HCT116 (cell line): ENCODE measurements at regions not wholly inside any gene's neighbourhood (a gene's known extent, or its start where the extent isn't known, plus 50 kb on each side); places are given as distances from the start of the nearest gene placed in this dataset.

Source experiments
- ATAC-seq: fragments of 200-7000 bp; cut with Tn5 transposase; 2 replicates; pipeline ENCODE4 v1.9.1; 2020; ENCODE audit warnings: mild to moderate bottlenecking, moderate library complexity
- BruUV-seq: library from RNA; stranded (reverse); fragments of 400-500 nt; replicated peaks from 2 replicates; lab custom pipeline; 2021; lab: Mats Ljungman, UMichigan
- CTCF ChIA-PET: fragments of 300-600 bp; sonication (Branson Sonifier 250); formaldehyde crosslinking; loops from one replicate; lab custom pipeline; 2021; ENCODE audit warnings: antibody characterized with exemption; lab: Charles Lee
- POLR2A ChIA-PET: fragments of 300-600, 350-600 bp; sonication (Branson Sonifier 250); formaldehyde crosslinking; loops from one replicate; lab custom pipeline; 2021; ENCODE audit warnings: antibody characterized with exemption; lab: Charles Lee
- RAD21 ChIA-PET, 2 experiments: fragments of 300-600 bp; sonication (Branson Sonifier 250); formaldehyde crosslinking; loops; one replicate each; lab custom pipeline; 2023; ENCODE audit warnings: low total read pairs in 2 of 2; ENCODE audit not compliant: uncharacterized antibody in 2 of 2, unreplicated experiment in 2 of 2, low non-redundant PET in 1 of 2; lab: Charles Lee
- DNase-seq: peaks from one replicate; pipeline ENCODE4 v3.0.0-alpha.2; 2010; ENCODE audit warnings: low read depth, low spot score
- H2AFZ ChIP-seq: fragments of 200-600 bp; shearing (Covaris generic), sonication (generic); 2 replicates; pipeline ENCODE4 v1.6.1; 2017; ENCODE audit warnings: low read depth, mixed run types, mixed read lengths, antibody characterized with exemption, low read length; ENCODE audit not compliant: poor library complexity, severe bottlenecking
- H3K27ac ChIP-seq: 2 replicates; pipeline ENCODE4 v1.5.1; 2012; ENCODE audit warnings: low read depth, low read length
- H3K27me3 ChIP-seq: fragments of 200-600 bp; sonication (generic); 2 replicates; pipeline ENCODE4 v1.6.1; 2016; ENCODE audit warnings: mixed run types, low read length, mixed read lengths; ENCODE audit not compliant: insufficient read depth
- H3K36me3 ChIP-seq, 2 experiments: fragments of 200-500 bp in 1 of 2; fragments of 200-600 bp in 1 of 2; sonication (Bioruptor generic) in 1 of 2; sonication (generic) in 1 of 2; 2 replicates each; pipeline versions ENCODE4 v1.5.1 to v1.6.1; 2014 to 2016; ENCODE audit warnings: low read length in 2 of 2, inconsistent platforms in 1 of 2, mixed read lengths in 1 of 2, mixed run types in 1 of 2; ENCODE audit not compliant: insufficient read depth in 2 of 2, control insufficient read depth in 1 of 2
- H3K4me1 ChIP-seq, 2 experiments: fragments of 200-600 bp in 1 of 2; sonication (generic) in 1 of 2; 2 replicates each; pipeline versions ENCODE4 v1.5.1 to v1.6.1; 2012 to 2017; ENCODE audit warnings: low read length in 2 of 2, inconsistent platforms in 1 of 2, mild to moderate bottlenecking in 1 of 2, mixed read lengths in 1 of 2, mixed run types in 1 of 2, moderate library complexity in 1 of 2; ENCODE audit not compliant: insufficient read depth in 2 of 2, control insufficient read depth in 1 of 2
- H3K4me2 ChIP-seq: fragments of 200-600 bp; sonication (generic); 2 replicates; pipeline ENCODE4 v1.6.1; 2017; ENCODE audit warnings: mixed run types, low read length, mixed read lengths
- H3K4me3 ChIP-seq, 2 experiments: fragments of 200-600 bp in 1 of 2; sonication (generic) in 1 of 2; replicated peaks in 1 of 2; 2 replicates each; pipeline ENCODE4 v1.5.1; 2011 to 2016; ENCODE audit warnings: low read length in 2 of 2, control low read depth in 1 of 2, low read depth in 1 of 2, mild to moderate bottlenecking in 1 of 2, mixed read lengths in 1 of 2, mixed run types in 1 of 2
- H3K79me2 ChIP-seq: fragments of 200-600 bp; sonication (generic); 2 replicates; pipeline ENCODE4 v1.6.1; 2017; ENCODE audit warnings: mild to moderate bottlenecking, mixed run types, low read length, moderate library complexity, mixed read lengths; ENCODE audit not compliant: insufficient read depth
- H3K9ac ChIP-seq: fragments of 200-600 bp; sonication (generic); 2 replicates; pipeline ENCODE4 v1.6.1; 2016; ENCODE audit warnings: low read length, mixed read lengths
- H3K9me2 ChIP-seq: fragments of 200-600 bp; sonication (generic), shearing (Covaris generic); 2 replicates; pipeline ENCODE4 v1.6.1; 2017; ENCODE audit warnings: mixed run types, mild to moderate bottlenecking, moderate library complexity; ENCODE audit not compliant: insufficient read depth
- H3K9me3 ChIP-seq, 2 experiments: fragments of 200-500 bp in 1 of 2; fragments of 200-600 bp in 1 of 2; sonication (Bioruptor generic) in 1 of 2; sonication (generic) in 1 of 2; 2 replicates each; pipeline ENCODE4 v1.6.1; 2014 to 2017; ENCODE audit warnings: low read length in 2 of 2, mixed read lengths in 2 of 2, inconsistent platforms in 1 of 2, low read depth in 1 of 2, mild to moderate bottlenecking in 1 of 2, mixed run types in 1 of 2, moderate library complexity in 1 of 2; ENCODE audit not compliant: control insufficient read depth in 1 of 2, insufficient read depth in 1 of 2
- H4K20me1 ChIP-seq: fragments of 200-600 bp; sonication (generic), shearing (Covaris generic); 2 replicates; pipeline ENCODE4 v1.6.1; 2017; ENCODE audit warnings: mixed run types, mild to moderate bottlenecking, moderate library complexity; ENCODE audit not compliant: insufficient read depth
- CEBPB ChIP-seq: IDR thresholded peaks from 2 replicates; pipeline ENCODE4 v1.6.1; 2012; ENCODE audit warnings: low read depth
- EZH2 ChIP-seq: fragments of 200-600 bp; sonication (generic); IDR thresholded peaks from 2 replicates; pipeline ENCODE4 v1.6.1; 2017; ENCODE audit warnings: antibody characterized with exemption, mixed run types
- FOSL1 ChIP-seq: IDR thresholded peaks from 2 replicates; pipeline ENCODE4 v1.6.1; 2012; ENCODE audit warnings: low read depth
- JUND ChIP-seq: IDR thresholded peaks from 2 replicates; pipeline ENCODE4 v1.6.1; 2012
- RAD21 ChIP-seq: IDR thresholded peaks from 2 replicates; pipeline ENCODE4 v1.6.1; 2012; ENCODE audit warnings: low read depth, mild to moderate bottlenecking
- SIN3A ChIP-seq: IDR thresholded peaks from 2 replicates; pipeline ENCODE4 v1.6.1; 2012; ENCODE audit warnings: low read depth
- ZFX ChIP-seq: fragments of 450-650 bp; IDR thresholded peaks from 2 replicates; pipeline ENCODE4 v1.6.1; 2017
- ZNF274 ChIP-seq: fragments of 200-500 bp; sonication (Bioruptor generic); IDR thresholded peaks from 2 replicates; pipeline ENCODE4 v1.6.1; 2014; ENCODE audit warnings: mild to moderate bottlenecking, low read depth, low read length, inconsistent platforms
- intact Hi-C: fragments of 100-400 bp; cut with micrococcal nuclease; formaldehyde crosslinking; loops from 2 replicates; pipeline ENCODE4 v1.10.0; 2022
- TF ChIP-seq, protein P1 (sequence below): IDR thresholded peaks from 2 replicates; pipeline ENCODE4 v1.6.1; 2012
- TF ChIP-seq, protein P2 (sequence below): IDR thresholded peaks from 2 replicates; pipeline ENCODE4 v1.6.1; 2011; ENCODE audit warnings: mild to moderate bottlenecking, low read length, moderate library complexity; ENCODE audit not compliant: insufficient replicate concordance; ENCODE audit errors: extremely low read depth
- TF ChIP-seq, protein P3 (sequence below): IDR thresholded peaks from 2 replicates; pipeline ENCODE4 v1.6.1; 2012; ENCODE audit warnings: low read depth

DNA sequence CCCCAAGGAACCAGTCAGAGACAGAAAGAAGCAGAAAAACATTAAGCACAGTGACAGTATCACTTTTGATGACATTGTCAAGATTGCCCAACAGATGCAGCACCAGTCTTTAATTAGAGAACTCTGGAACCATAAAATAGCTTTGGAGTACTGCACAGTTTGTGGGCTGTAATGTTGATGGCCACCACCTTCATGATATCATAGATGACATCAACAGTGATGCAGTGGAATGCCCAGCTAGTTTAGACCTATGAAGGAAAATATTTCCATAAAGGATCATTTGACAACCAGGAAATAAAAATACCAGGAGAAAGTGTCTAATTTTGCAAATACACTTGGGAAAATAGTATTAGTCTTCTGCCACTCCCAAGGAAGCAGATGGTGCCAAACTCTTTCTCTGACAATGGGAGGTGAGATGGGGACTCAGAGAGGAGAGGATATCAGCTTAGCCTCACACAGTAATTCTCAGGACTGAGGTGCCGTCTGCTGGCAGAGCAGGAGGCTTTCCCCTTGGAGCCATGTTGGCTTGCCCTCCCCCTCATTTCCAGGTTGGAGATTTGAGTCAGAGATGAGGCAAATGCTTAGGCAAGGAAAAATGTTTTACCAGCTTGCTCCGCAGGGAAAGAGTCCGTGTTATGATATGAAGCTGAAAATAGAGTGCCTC is 107.5 kb upstream of the CELF4 start:
- H3K36me3 ChIP-seq, result no peaks in the 10 kb centered on the region
- no TSS peak for BruUV-seq
- no peaks in the 10 kb centered on the region for H3K79me2 ChIP-seq
- no peaks in the 10 kb centered on the region for H4K20me1 ChIP-seq
- RAD21 ChIA-PET, result no interaction called here
- DNase-seq (no peak), ATAC-seq (no peak)
- no peak overlapping the region for H3K4me3 ChIP-seq
- H3K4me2 ChIP-seq, result no peak overlapping the region
- POLR2A ChIA-PET, result interaction anchor here (1.1 kb wide), 1 partner anchor 18 kb away, joined by 3 read pairs; no protein-coding TSS in a partner anchor
- peaks cover 0 to 20% of the 10 kb centered on the region in 2 experiments; a peak in 2 of 4 replicates for H3K4me1 ChIP-seq
- H3K27me3 ChIP-seq, result no peaks in the 10 kb centered on the region
- TF ChIP-seq, protein P1, sequence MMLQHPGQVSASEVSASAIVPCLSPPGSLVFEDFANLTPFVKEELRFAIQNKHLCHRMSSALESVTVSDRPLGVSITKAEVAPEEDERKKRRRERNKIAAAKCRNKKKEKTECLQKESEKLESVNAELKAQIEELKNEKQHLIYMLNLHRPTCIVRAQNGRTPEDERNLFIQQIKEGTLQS, result no peak
- TF ChIP-seq JUND (no peak), CEBPB (no peak), SIN3A (no peak), FOSL1 (no peak), ZNF274 (no peak), ZFX (no peak), EZH2 (no peak), RAD21 (no peak)
- TF ChIP-seq, protein P2, sequence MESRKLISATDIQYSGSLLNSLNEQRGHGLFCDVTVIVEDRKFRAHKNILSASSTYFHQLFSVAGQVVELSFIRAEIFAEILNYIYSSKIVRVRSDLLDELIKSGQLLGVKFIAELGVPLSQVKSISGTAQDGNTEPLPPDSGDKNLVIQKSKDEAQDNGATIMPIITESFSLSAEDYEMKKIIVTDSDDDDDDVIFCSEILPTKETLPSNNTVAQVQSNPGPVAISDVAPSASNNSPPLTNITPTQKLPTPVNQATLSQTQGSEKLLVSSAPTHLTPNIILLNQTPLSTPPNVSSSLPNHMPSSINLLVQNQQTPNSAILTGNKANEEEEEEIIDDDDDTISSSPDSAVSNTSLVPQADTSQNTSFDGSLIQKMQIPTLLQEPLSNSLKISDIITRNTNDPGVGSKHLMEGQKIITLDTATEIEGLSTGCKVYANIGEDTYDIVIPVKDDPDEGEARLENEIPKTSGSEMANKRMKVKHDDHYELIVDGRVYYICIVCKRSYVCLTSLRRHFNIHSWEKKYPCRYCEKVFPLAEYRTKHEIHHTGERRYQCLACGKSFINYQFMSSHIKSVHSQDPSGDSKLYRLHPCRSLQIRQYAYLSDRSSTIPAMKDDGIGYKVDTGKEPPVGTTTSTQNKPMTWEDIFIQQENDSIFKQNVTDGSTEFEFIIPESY, result no peak
- TF ChIP-seq, protein P3, sequence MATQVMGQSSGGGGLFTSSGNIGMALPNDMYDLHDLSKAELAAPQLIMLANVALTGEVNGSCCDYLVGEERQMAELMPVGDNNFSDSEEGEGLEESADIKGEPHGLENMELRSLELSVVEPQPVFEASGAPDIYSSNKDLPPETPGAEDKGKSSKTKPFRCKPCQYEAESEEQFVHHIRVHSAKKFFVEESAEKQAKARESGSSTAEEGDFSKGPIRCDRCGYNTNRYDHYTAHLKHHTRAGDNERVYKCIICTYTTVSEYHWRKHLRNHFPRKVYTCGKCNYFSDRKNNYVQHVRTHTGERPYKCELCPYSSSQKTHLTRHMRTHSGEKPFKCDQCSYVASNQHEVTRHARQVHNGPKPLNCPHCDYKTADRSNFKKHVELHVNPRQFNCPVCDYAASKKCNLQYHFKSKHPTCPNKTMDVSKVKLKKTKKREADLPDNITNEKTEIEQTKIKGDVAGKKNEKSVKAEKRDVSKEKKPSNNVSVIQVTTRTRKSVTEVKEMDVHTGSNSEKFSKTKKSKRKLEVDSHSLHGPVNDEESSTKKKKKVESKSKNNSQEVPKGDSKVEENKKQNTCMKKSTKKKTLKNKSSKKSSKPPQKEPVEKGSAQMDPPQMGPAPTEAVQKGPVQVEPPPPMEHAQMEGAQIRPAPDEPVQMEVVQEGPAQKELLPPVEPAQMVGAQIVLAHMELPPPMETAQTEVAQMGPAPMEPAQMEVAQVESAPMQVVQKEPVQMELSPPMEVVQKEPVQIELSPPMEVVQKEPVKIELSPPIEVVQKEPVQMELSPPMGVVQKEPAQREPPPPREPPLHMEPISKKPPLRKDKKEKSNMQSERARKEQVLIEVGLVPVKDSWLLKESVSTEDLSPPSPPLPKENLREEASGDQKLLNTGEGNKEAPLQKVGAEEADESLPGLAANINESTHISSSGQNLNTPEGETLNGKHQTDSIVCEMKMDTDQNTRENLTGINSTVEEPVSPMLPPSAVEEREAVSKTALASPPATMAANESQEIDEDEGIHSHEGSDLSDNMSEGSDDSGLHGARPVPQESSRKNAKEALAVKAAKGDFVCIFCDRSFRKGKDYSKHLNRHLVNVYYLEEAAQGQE, result no peak
- TF ChIP-seq, all 23 proteins: peak for 0
- no peaks in the 10 kb centered on the region for H3K9me3 ChIP-seq
- no peak overlapping the region for H3K27ac ChIP-seq
- no peaks in the 10 kb centered on the region for H3K9me2 ChIP-seq
- no peak overlapping the region for H3K9ac ChIP-seq
- CTCF ChIA-PET, result no interaction called here
- intact Hi-C loops, result no loop called here
- H2AFZ ChIP-seq, result no peak overlapping the region
